HL-60 (cell line): ENCODE measurements at regions not wholly inside any gene's neighbourhood (a gene's known extent, or its start where the extent isn't known, plus 50 kb on each side); places are given as distances from the start of the nearest gene placed in this dataset.

Source experiments
- GABPA ChIP-seq: IDR thresholded peaks from 2 replicates; pipeline ENCODE4 v1.6.1; 2012; ENCODE audit warnings: low read depth
- POLR2AphosphoS5 ChIP-seq: IDR thresholded peaks from 2 replicates; pipeline ENCODE4 v1.6.1; 2012; ENCODE audit warnings: low read depth
- TF ChIP-seq, protein P1 (sequence below): IDR thresholded peaks from one replicate; pipeline ENCODE4 v1.5.1; 2011; ENCODE audit warnings: low read length, control low read depth, inconsistent platforms; ENCODE audit not compliant: insufficient read depth
- TF ChIP-seq, protein P2 (sequence below): IDR thresholded peaks from 2 replicates; pipeline ENCODE4 v1.6.1; 2012; ENCODE audit warnings: low read depth; ENCODE audit not compliant: insufficient replicate concordance

DNA sequence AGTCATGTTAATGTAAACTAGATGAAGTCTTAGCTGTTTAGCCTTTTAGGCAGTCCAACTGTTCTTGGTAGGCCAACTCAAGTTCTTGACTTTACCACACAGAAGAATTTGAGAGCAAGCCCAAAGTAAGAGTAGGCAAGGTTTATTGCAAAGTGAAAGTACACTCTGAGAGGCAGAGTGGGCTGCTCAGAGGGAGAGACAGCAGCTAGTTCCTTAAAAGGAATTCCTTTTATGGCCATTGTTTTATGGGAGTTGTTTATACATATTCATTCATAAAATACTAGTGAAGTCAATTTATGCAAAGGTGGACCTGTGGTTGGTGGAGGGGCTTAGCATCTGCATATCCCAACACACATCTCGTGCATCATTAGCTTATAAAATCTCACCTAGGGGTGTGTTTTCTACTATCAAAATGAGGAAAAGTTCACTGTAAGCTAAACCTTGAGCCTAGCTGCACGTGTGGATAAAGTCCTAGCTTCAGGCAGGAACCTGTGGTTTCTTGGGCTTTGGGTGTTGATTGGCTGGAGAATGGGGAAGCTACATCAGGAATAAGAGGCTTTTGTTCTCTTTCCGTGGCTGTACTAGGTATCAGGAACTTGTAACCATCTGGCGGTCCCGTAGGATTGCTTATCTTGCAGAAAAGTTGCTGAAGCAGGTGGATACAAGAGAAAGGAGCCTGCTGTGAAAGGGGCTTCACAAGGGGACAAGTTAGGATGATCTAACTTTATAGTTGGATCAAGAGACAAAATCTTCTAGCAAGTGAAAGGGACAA is 110.4 kb upstream of the GULP1 start:
- TF ChIP-seq, protein P1, sequence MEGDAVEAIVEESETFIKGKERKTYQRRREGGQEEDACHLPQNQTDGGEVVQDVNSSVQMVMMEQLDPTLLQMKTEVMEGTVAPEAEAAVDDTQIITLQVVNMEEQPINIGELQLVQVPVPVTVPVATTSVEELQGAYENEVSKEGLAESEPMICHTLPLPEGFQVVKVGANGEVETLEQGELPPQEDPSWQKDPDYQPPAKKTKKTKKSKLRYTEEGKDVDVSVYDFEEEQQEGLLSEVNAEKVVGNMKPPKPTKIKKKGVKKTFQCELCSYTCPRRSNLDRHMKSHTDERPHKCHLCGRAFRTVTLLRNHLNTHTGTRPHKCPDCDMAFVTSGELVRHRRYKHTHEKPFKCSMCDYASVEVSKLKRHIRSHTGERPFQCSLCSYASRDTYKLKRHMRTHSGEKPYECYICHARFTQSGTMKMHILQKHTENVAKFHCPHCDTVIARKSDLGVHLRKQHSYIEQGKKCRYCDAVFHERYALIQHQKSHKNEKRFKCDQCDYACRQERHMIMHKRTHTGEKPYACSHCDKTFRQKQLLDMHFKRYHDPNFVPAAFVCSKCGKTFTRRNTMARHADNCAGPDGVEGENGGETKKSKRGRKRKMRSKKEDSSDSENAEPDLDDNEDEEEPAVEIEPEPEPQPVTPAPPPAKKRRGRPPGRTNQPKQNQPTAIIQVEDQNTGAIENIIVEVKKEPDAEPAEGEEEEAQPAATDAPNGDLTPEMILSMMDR = no peak
- TF ChIP-seq GABPA = no peak
- TF ChIP-seq, protein P2, sequence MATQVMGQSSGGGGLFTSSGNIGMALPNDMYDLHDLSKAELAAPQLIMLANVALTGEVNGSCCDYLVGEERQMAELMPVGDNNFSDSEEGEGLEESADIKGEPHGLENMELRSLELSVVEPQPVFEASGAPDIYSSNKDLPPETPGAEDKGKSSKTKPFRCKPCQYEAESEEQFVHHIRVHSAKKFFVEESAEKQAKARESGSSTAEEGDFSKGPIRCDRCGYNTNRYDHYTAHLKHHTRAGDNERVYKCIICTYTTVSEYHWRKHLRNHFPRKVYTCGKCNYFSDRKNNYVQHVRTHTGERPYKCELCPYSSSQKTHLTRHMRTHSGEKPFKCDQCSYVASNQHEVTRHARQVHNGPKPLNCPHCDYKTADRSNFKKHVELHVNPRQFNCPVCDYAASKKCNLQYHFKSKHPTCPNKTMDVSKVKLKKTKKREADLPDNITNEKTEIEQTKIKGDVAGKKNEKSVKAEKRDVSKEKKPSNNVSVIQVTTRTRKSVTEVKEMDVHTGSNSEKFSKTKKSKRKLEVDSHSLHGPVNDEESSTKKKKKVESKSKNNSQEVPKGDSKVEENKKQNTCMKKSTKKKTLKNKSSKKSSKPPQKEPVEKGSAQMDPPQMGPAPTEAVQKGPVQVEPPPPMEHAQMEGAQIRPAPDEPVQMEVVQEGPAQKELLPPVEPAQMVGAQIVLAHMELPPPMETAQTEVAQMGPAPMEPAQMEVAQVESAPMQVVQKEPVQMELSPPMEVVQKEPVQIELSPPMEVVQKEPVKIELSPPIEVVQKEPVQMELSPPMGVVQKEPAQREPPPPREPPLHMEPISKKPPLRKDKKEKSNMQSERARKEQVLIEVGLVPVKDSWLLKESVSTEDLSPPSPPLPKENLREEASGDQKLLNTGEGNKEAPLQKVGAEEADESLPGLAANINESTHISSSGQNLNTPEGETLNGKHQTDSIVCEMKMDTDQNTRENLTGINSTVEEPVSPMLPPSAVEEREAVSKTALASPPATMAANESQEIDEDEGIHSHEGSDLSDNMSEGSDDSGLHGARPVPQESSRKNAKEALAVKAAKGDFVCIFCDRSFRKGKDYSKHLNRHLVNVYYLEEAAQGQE = no peak
- TF ChIP-seq POLR2AphosphoS5 = no peak
